Tibial nerve (tissue), 4 donors: ENCODE measurements at regions not wholly inside any gene's neighbourhood (a gene's known extent, or its start where the extent isn't known, plus 50 kb on each side); places are given as distances from the start of the nearest gene placed in this dataset.

Experiments used
- CTCF ChIP-seq, 5 experiments: fragments of 200-600 bp in 3 of 5; fragments of 450-650 bp in 2 of 5; sonication (generic) in 3 of 5; IDR thresholded peaks; one replicate each; pipeline ENCODE4 v1.5.1; 2016 to 2019; ENCODE audit warnings: antibody characterized with exemption in 5 of 5, mild to moderate bottlenecking in 3 of 5, moderate library complexity in 2 of 5
- EP300 ChIP-seq, 2 donors: sonication (generic); formaldehyde crosslinking; IDR thresholded peaks; one replicate each; pipeline ENCODE4 v1.6.1; 2017; ENCODE audit warnings: antibody characterized with exemption in 2 of 2, mild to moderate bottlenecking in 1 of 2
- POLR2A ChIP-seq, 2 donors: fragments of 450-650 bp; IDR thresholded peaks; one replicate each; pipeline ENCODE4 v1.6.1; 2017; ENCODE audit warnings: antibody characterized with exemption in 2 of 2, mild to moderate bottlenecking in 2 of 2, moderate library complexity in 2 of 2

- TF ChIP-seq POLR2A (IDR thresholded peaks at IDR 0.05) = no peak
- TF ChIP-seq CTCF (IDR thresholded peaks at IDR 0.05) = no peak
- no peak for TF ChIP-seq EP300 (IDR thresholded peaks at IDR 0.05)
These were observed 236.7 kb downstream of the B3GLCT start for GRCh38 chr13:31436478-31436877.
